ENCODE measurements at regions not wholly inside any gene's neighbourhood (a gene's known extent, or its start where the extent isn't known, plus 50 kb on each side); places are given as distances from the start of the nearest gene placed in this dataset.

DNA sequence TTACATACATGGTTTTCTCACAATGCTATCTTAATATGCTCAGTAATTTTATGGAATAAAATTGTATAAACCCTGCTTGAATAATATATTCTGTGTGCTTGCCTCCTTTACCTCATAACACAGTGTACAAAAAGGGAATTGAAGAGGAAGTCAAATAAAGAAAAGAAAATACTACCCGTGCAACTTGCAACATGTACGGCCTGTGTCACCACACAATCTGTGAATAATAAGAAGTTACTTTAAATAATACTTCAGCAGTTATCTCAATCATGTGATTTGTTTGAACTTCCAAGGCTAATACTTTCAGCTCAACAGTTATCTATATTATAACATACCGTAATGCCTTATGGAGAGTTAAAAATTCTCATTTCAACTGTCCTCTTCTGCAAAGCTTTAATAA is 58.1 kb upstream of the SATB1 start:
- Histone ChIP-seq H3K36me3 (ENCODE audit: control insufficient read depth, insufficient read depth, low read length) (no peaks in the 10 kb centered on the region), H3K4me3 (ENCODE audit: low read depth, low read length) (no peak overlapping the region), H3K9me3 (no peaks in the 10 kb centered on the region), H3K4me1 (peaks cover 21% of the 10 kb centered on the region), H3K27me3 (replicated peaks; ENCODE audit: control insufficient read depth, insufficient read depth, low read length) (no peaks in the 10 kb centered on the region)
- TF ChIP-seq, protein P1, sequence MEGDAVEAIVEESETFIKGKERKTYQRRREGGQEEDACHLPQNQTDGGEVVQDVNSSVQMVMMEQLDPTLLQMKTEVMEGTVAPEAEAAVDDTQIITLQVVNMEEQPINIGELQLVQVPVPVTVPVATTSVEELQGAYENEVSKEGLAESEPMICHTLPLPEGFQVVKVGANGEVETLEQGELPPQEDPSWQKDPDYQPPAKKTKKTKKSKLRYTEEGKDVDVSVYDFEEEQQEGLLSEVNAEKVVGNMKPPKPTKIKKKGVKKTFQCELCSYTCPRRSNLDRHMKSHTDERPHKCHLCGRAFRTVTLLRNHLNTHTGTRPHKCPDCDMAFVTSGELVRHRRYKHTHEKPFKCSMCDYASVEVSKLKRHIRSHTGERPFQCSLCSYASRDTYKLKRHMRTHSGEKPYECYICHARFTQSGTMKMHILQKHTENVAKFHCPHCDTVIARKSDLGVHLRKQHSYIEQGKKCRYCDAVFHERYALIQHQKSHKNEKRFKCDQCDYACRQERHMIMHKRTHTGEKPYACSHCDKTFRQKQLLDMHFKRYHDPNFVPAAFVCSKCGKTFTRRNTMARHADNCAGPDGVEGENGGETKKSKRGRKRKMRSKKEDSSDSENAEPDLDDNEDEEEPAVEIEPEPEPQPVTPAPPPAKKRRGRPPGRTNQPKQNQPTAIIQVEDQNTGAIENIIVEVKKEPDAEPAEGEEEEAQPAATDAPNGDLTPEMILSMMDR (IDR thresholded peaks at IDR 0.05; ENCODE audit: insufficient read depth in 1 of 2, low read depth in 1 of 2, low read length in 1 of 2, severe bottlenecking in 1 of 2, unreplicated experiment in 1 of 2) = no peak
- intact Hi-C loops (cut with micrococcal nuclease; ENCODE audit: unreplicated experiment) = no loop called here
- no peak overlapping the region for H3K27ac Mint-ChIP-seq (ENCODE audit: unreplicated experiment)
- DNase-seq = no peak
- H3K27me3 Mint-ChIP-seq (ENCODE audit: insufficient read depth, unreplicated experiment) = no peaks in the 10 kb centered on the region
- POLR2A ChIA-PET = no interaction called here
- CTCF ChIA-PET = no interaction called here
- H3K4me1 Mint-ChIP-seq (ENCODE audit: low read depth, unreplicated experiment) = peaks cover 9% of the 10 kb centered on the region
- BruUV-seq (replicated peaks) = no TSS peak
- no peaks in the 10 kb centered on the region for H3K36me3 Mint-ChIP-seq (ENCODE audit: insufficient read depth, unreplicated experiment)
- H3K9me3 Mint-ChIP-seq (ENCODE audit: unreplicated experiment) = no peaks in the 10 kb centered on the region
- no peak overlapping the region for H3K4me3 Mint-ChIP-seq (ENCODE audit: unreplicated experiment)

DNA sequence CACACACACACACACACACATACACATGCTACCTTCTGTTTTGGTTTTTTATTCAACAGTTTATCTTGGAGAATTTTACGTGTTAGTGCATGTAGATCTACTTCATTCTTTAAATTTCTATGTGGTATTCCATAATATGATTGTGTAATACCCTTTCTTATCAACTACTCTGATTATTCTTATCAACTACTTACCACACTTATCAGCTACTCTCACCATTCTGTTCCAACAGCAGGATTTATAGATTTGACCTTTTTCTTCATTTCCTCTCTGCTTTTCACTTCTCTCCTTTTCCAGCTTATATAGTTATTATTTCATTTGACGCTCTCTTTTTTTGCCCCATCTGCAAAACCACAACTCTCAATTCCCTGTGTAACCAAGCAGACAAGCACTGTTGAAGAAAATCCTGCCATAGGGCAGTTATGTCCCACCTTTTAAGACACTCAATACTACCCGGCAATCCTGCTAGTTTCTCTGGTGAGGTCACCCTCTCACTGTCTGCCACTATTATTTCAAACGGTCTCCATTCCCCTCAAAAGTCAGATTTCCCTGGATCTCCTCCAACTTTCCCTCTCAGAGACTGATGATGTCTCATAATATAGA is 56.9 kb upstream of the SATB1 start:
- H3K9me3 ChIP-seq = no peaks in the 10 kb centered on the region
- no peak overlapping the region for H3K4me3 ChIP-seq (ENCODE audit: low read depth, low read length)
- no peak for DNase-seq
- Mint-ChIP-seq H3K9me3 (ENCODE audit: unreplicated experiment) (no peaks in the 10 kb centered on the region), H3K27ac (ENCODE audit: unreplicated experiment) (no peak overlapping the region), H3K4me1 (ENCODE audit: low read depth, unreplicated experiment) (peaks cover 9% of the 10 kb centered on the region), H3K27me3 (ENCODE audit: insufficient read depth, unreplicated experiment) (no peaks in the 10 kb centered on the region), H3K36me3 (ENCODE audit: insufficient read depth, unreplicated experiment) (no peaks in the 10 kb centered on the region), H3K4me3 (ENCODE audit: unreplicated experiment) (peak overlapping the region; percentile 5)
- peaks cover 21% of the 10 kb centered on the region for H3K4me1 ChIP-seq
- no peaks in the 10 kb centered on the region for H3K36me3 ChIP-seq (ENCODE audit: control insufficient read depth, insufficient read depth, low read length)
- H3K27me3 ChIP-seq (replicated peaks; ENCODE audit: control insufficient read depth, insufficient read depth, low read length) = no peaks in the 10 kb centered on the region
- POLR2A ChIA-PET = no interaction called here
- CTCF ChIA-PET = no interaction called here
- no TSS peak for BruUV-seq (replicated peaks)
- TF ChIP-seq, protein P1 (IDR thresholded peaks at IDR 0.05; ENCODE audit: insufficient read depth in 1 of 2, low read depth in 1 of 2, low read length in 1 of 2, severe bottlenecking in 1 of 2, unreplicated experiment in 1 of 2) = no peak
- intact Hi-C loops (cut with micrococcal nuclease; ENCODE audit: unreplicated experiment) = no loop called here

DNA sequence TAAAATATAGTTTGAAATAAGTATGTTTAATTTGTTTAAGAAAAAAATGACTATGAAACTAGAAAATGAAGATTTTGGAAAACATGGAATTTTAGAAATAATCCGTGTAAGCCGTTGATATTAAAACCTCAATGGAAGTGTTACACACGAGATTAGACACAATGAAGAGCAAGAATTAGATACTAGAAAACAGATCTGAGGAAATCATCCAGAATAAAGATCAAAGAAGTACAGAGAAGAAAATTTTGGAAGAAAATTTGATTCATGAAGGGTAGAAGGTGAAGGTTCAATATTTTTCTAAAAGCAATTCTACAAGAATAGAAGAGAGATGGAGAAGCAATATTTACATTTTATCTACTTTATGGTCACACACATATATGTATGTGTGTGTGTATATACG is 52.5 kb upstream of the SATB1 start:
- Mint-ChIP-seq H3K4me1 (ENCODE audit: low read depth, unreplicated experiment) (peaks cover 20% of the 10 kb centered on the region), H3K4me3 (ENCODE audit: unreplicated experiment) (no peak overlapping the region), H3K9me3 (ENCODE audit: unreplicated experiment) (no peaks in the 10 kb centered on the region), H3K27ac (ENCODE audit: unreplicated experiment) (no peak overlapping the region), H3K36me3 (ENCODE audit: insufficient read depth, unreplicated experiment) (no peaks in the 10 kb centered on the region), H3K27me3 (ENCODE audit: insufficient read depth, unreplicated experiment) (no peaks in the 10 kb centered on the region)
- no TSS peak for BruUV-seq (replicated peaks)
- no peaks in the 10 kb centered on the region for H3K36me3 ChIP-seq (ENCODE audit: control insufficient read depth, insufficient read depth, low read length)
- CTCF ChIA-PET = no interaction called here
- TF ChIP-seq, protein P1 (IDR thresholded peaks at IDR 0.05; ENCODE audit: insufficient read depth in 1 of 2, low read depth in 1 of 2, low read length in 1 of 2, severe bottlenecking in 1 of 2, unreplicated experiment in 1 of 2) = no peak
- no peaks in the 10 kb centered on the region for H3K9me3 ChIP-seq
- intact Hi-C loops (cut with micrococcal nuclease; ENCODE audit: unreplicated experiment) = no loop called here
- no peak overlapping the region for H3K4me3 ChIP-seq (ENCODE audit: low read depth, low read length)
- DNase-seq = no peak
- peaks cover 41% of the 10 kb centered on the region for H3K4me1 ChIP-seq
- H3K27me3 ChIP-seq (replicated peaks; ENCODE audit: control insufficient read depth, insufficient read depth, low read length) = no peaks in the 10 kb centered on the region
- POLR2A ChIA-PET = no interaction called here

Measured in Caco-2 (cell line).